Hippocampal formation (tissue), 2 donors: ENCODE measurements at regions not wholly inside any gene's neighbourhood (a gene's known extent, or its start where the extent isn't known, plus 50 kb on each side); places are given as distances from the start of the nearest gene placed in this dataset.
"Not testable (repeated sequence)": the region's sequence is repeated elsewhere in the genome, so short reads cannot be mapped to it uniquely, and the experiment has no call there.

Experiments
- DNase-seq, 2 donors: peaks; one replicate each; lab custom pipeline; 2025; lab: John Stamatoyannopoulos, UW

- no peak for DNase-seq
These were observed 69.4 kb downstream of the SAMD9 start for GRCh38 chr7:93048136-93048930.

- no peak for DNase-seq
These were observed 70.2 kb downstream of the SAMD9 start for GRCh38 chr7:93047514-93048099.

- DNase-seq = no peak
These were observed 71.1 kb downstream of the SAMD9 start for GRCh38 chr7:93046641-93047040.

- no peak for DNase-seq
These were observed 73.5 kb downstream of the SAMD9 start for GRCh38 chr7:93044147-93044810.

GRCh38 chr7:93043385-93043985 is 74.3 kb downstream of the SAMD9 start:
- no peak for DNase-seq

- no peak for DNase-seq
These were observed 77.4 kb downstream of the SAMD9 start for GRCh38 chr7:93040355-93040754.

- no peak for DNase-seq
These were observed 78.0 kb downstream of the SAMD9 start for GRCh38 chr7:93039786-93040185.

GRCh38 chr7:93039282-93039681 is 78.5 kb downstream of the SAMD9 start:
- no peak for DNase-seq

GRCh38 chr7:93036807-93037206 is 81.0 kb downstream of the SAMD9 start:
- DNase-seq = no peak

GRCh38 chr7:93036149-93036640 is 81.6 kb downstream of the SAMD9 start:
- no peak for DNase-seq

- DNase-seq = no peak
These were observed 86.0 kb downstream of the SAMD9 start for GRCh38 chr7:93031795-93032194.

GRCh38 chr7:93030605-93031225 is 87.1 kb downstream of the SAMD9 start:
- no peak for DNase-seq

GRCh38 chr7:93029056-93029455 is 88.7 kb downstream of the SAMD9 start:
- DNase-seq = no peak

- DNase-seq = no peak
These were observed 89.2 kb downstream of the SAMD9 start for GRCh38 chr7:93028610-93029009.

- DNase-seq = no peak
These were observed 90.7 kb downstream of the SAMD9 start for GRCh38 chr7:93027044-93027443.

- no peak for DNase-seq
These were observed 91.4 kb downstream of the SAMD9 start for GRCh38 chr7:93026425-93026824.

GRCh38 chr7:93025389-93025788 is 92.4 kb downstream of the SAMD9 start:
- no peak for DNase-seq

- DNase-seq = not testable (repeated sequence)
These were observed 94.8 kb downstream of the SAMD9 start for GRCh38 chr7:93022931-93023478.

- no peak for DNase-seq
These were observed 96.0 kb downstream of the SAMD9 start for GRCh38 chr7:93021748-93022147.

GRCh38 chr7:93018716-93019115 is 99.1 kb downstream of the SAMD9 start:
- DNase-seq = no peak

- DNase-seq = no peak
These were observed 100.9 kb downstream of the SAMD9 start for GRCh38 chr7:93016681-93017381.
